Femur (tissue), 1 donor: ENCODE measurements at regions not wholly inside any gene's neighbourhood (a gene's known extent, or its start where the extent isn't known, plus 50 kb on each side); places are given as distances from the start of the nearest gene placed in this dataset.
"Not testable (repeated sequence)": the region's sequence is repeated elsewhere in the genome, so short reads cannot be mapped to it uniquely, and the experiment has no call there.

Experiments used
- DNase-seq: peaks from one replicate; pipeline ENCODE4 v3.0.0-alpha.2; 2017

DNA sequence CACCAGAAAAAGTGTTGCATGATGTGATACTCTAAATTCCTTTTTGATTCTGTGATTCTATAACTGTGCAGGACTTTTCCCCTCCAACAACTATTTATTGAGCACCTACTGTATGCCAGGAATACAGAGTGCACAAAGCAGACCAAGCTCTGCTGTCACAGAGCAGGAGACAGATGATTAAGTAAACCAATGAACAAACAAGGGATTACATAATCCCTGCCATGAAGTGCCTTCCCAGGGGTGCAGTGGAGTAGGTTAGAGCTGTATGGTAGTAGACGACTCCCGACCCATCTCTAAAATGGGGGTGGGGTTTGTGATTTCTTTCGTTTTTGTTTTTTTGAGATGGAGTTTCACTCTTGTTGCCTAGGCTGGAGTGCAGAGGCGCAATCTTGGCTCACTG, 213.9 kb downstream of the TBX5 start:
- no peak for DNase-seq

DNA sequence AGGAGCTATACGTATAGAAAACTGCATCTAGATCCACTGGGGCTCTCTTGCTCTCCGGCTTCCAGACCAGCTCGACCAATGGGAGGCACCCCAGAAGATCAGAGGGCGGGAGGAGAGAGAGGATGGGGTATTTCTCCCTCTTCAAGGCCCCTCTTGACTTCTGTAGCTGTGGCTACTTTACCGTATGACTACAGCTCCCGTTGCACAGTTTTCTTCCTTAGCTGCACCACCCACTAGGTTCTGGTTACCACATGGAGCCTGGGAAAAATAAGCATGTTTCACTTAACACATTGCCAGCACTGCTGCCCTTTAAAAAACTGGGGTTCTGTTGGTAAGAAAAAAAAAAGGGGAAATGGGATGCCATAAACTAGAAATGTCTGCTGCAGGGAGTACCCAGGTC, 214.4 kb downstream of the TBX5 start:
- DNase-seq = no peak

DNA sequence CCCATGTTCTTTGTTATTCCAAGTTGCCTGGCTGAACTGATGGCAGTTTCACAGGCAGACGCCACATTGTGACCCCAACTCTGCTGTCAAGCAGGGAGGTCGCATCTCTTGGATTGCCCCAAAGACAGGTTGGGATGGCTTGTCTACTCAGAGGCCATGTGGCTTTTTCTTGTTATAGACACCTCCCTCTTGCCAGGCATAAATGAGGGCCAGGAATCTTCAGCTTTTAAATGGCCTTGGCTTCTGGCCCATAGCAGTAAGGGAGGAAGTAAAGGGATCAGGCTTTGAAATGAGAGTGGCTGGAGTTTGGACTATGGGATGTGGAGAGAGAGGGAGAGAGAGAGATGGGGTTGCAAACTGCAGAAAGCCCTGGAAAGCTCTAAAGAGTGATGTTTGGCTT, 215.0 kb downstream of the TBX5 start:
- DNase-seq = no peak

DNA sequence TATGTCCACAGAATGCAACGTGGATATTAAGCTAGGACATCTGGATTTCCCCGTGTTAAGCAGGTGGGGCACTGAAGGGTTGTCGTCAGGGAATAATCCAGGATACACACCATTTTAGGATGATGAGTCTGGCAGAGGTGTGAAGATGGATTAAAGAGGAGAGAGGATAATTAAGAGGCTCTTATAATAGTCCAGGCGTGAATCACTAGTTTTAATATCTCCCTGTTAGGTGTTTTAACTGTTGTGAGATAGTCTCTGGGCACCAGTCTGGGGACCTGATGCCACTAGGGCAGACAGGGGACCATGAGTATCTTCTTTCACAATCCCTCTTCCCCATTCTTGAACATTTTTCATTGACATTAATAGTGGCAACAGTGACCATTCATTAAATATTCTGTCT, 216.7 kb downstream of the TBX5 start:
- no peak for DNase-seq

DNA sequence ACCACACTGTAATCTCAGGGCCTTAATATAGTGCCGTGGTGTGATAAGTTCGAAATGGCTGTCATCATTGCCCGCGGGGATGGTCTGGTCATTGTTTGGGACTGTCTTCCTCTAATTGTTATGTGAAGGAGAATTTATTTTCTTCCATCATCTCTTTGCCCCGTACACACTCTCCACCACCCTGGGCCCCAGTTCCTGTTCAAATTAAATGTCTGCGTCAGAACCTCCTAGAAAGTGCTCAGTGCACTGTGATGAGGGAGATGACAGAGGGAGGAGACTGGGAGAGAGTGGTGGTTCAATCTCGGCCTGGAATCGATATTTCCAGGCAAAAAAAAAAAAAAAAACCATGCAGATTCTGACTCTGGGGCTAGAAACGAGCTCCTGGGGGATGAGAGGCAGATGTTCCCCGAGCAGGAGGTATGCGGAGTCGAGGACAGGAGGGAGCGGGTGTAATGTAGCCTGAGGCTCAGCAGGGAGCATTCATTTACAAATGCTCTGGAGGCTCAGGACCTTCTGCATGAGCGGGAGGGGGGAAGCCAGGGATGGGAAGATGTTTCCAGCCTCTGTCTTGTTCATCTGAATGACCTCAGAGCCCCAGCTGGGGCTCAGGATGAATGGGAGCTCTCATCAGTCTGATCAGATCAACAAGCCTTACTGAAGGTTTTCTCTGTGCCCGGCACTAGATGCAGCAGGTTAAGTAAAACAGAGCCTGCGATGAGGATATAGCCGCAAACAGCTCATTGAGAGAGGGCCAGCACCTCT, 219.5 kb downstream of the TBX5 start:
- no peak for DNase-seq

DNA sequence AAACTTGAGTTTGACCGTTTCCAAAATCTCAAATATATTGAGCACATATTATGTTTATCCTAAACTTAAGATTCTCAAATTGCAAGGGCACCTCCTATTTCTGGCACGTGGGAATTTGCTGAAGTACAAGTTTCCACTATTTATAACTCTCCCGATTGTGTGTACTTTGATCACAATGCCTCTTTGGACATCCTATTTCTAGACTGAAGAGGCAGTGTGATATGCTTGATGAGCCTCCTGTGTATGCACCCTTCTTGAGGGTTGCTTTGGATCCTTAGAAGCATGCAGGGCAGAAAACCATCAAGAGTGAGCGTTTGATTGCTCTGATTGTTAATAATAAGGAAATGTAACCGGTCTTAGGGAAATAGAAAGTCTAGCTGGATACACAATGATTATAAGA, 218.9 kb upstream of the RBM19 start:
- DNase-seq = no peak

DNA sequence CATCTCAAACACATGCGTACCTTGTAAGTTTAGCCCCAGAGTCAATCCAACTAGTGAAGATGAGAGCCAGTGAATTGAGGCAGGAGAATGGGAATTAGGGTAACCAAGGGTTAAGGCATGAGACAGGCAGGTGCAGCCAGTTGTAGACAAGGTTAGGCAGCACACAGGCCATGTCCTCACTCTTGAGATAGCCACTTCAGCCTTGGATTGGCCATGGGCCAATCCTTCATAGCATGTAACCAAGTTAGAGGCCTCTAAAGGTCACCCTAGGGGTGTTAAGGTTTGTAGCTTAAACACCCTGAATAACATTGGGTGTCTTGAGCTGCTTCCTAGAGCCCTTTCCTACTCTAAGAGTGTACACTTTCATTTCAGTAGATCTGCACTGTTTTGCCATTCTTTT, 208.2 kb upstream of the RBM19 start:
- no peak for DNase-seq

DNA sequence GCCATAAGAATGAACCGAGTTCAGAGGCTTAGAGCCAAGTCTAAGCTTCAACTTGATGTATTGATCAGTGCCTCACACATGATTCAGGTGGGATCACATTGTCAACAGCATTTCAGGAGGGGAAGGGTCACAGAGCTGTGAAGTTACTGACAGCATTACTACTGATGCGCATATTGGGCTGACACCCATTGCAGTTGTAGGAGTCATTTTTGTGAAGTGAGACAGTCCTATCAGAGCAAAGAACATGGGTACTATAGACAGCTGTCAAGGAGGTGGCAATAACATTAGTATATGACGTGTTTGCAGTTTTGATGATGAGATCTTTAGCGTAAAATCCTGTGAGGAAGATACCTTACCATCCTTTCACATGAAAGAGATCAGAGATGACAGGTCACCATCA, 206.0 kb upstream of the RBM19 start:
- no peak for DNase-seq

GRCh38 chr12:114168061-114168460, 201.9 kb upstream of the RBM19 start:
- DNase-seq = no peak

DNA sequence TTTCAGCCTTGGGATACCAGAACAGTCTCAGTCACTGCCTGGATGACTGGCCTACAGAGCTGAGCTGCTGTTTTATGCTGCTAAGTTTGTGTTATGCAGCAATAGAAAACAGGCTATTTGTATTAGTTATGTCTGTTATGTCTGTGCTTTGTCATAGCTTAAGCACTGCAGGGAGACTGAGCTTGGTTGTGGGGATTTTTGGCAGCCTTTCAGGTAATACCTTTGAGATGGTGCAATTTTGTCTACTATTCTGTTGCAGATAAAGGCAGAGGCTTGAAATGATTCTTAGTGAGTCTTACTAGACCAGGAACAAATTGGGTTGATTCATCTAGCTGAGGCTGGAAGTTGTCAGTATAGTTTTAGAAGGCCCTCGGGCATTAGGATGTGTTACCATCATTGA, 201.3 kb upstream of the RBM19 start:
- no peak for DNase-seq

DNA sequence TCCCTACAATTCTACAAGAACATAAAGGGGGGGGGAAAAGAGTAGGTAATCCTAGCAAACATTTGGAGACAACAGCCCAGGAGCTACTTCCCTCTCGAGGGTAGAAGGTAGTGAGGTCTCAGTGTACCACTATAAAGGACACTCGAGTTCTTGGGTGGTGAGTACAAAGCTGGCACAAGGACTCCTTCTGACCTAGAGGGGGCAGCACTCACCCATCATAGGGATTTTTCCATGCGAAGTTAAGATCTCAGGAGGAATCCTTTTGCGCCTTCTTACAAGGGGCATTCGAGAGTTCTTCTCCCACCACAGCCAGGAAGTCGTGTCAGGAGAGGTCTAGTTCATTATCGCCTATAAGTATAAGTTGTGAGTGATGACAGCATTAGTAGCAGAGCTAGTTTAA, 200.2 kb upstream of the RBM19 start:
- DNase-seq = peak; percentile 54

DNA sequence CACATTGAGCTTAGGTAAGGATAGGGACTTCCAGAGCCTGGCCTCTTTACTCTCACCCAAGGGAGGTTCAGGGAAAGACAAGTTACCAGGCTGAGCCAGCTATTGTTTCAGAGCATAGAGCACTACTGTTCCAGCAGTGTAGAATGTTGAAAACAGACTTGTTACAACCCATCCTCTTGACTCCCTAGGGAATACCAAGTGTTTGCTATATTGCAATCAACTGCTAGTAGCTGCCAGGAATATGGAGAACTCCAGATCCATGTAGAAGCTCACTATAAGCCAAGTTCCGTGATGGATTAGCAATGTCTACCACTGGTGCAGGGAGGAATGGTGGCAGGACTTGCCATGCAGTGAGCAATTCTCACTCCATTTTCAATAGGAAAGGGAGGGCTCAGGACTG, 199.8 kb upstream of the RBM19 start:
- DNase-seq = no peak

DNA sequence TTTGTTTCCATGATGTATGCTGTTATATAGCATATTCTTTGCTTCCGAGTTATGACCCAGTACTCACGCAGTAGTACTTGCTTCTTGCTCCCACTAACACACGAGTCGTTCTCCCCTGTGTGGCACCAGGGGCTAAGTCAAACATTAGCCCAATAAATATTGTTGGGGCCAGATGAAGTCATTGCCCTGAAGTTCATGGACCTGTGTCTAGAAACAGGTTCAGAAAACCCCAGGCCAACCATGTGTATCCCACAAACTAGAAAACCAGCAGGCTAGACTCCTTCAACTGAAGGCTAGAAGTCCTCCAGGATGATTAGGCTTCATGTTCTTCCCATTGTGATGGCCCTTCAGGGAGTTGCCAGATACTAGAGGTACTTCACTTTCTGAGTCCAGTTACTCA, 198.2 kb upstream of the RBM19 start:
- no peak for DNase-seq

DNA sequence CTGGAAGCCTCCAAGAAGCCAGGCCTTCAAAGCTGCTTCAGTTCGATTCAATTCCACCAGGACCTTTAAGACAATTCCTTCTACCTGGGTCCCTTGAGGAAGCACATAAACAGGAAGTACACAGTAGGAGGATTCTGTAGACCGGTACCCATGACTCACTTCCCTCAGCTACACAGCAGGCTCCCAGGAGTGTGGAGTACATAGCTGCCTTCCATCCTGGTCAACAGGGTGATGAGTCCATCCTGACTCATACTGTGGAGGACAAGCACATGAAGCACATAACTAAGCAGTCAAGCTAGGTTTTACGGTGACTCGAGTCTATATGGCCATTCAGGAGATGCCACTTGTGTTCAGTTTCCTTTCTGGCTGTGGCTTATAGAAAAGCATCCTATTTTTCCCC, 197.6 kb upstream of the RBM19 start:
- no peak for DNase-seq

GRCh38 chr12:114160445-114160844, 194.3 kb upstream of the RBM19 start:
- DNase-seq = no peak

DNA sequence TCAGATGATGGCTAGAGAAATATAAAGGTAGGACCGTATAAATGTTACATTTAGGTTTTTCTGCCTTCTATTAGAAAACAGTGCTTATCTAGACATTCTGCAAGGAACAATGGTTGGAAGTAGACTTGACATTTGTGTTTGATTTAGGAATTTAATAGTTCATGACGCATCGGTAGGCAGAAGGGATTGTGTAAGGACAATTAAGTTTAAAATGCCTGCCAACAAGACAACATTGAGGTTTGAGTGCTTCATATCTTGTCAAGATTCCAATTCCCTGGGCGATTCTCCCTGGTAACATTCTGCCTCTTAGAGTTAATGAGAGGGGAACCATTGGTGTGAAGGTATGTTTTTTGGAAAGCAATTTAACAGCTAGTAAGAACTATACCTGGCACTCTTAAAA, 186.8 kb upstream of the RBM19 start:
- no peak for DNase-seq

DNA sequence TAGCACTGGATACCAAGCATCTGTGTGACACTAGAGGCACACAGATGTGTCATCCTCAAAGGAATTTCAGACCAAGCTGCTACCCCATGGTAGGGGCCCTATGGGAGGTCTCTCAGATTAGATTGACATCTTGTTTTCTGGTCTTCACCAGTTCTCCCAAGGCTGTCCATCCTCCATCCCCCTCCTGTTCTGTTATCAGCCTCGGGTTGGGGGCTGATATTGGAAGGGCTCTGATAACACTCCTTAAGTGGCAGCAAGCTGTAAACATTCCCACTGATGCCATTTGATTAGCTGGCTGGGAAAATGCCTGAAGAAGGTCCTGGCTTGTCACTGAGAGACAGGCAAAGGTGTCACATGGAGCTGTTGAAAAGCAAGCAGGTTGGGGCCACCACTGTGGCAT, 185.9 kb upstream of the RBM19 start:
- no peak for DNase-seq

- DNase-seq = not testable (repeated sequence)
These were observed 184.5 kb upstream of the RBM19 start for GRCh38 chr12:114150584-114150983.

- DNase-seq = no peak
These were observed 175.9 kb upstream of the RBM19 start for GRCh38 chr12:114141921-114142564.

- DNase-seq = peak; percentile 68
These were observed 174.5 kb upstream of the RBM19 start for GRCh38 chr12:114140576-114140975.

DNA sequence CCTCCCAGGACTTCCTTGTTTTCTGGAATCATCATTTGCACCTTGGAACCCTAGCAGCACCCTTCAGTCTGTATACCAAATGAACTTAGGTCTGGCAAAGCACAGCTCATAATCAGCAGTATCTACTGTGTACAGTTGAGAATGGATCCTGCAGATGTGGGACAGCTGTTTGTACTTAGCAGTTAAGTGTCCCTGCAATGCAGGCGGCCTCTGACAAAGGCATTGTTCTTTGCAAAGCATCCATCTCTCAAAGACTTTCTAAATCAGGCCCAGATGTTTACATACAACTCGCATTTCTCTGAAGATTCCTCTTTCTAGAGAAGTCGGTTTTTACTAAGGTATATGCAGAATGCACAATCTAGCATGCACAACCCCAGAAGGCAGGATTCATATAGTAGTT, 170.5 kb upstream of the RBM19 start:
- DNase-seq = peak; percentile 47

GRCh38 chr12:114134922-114135321, 168.8 kb upstream of the RBM19 start:
- DNase-seq = no peak

DNA sequence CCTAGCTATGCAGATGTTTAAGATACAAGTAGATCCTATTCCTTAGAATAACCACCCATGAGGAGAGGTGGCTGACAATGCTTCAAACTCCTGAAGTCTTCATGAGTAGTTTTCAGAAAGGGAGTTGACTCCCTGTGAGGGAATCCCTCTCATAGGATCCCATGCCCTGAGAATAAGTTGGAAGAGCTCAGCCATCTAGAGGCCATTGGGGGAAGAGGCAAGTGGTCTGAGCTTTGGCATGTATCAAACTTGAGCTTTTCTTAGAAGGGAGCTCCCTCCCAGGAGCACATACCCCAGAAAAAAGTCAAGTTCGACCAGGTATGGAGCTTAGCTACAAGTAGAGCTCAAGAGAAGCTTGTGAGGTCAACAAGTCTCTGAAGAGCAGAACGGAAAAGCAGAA, 165.7 kb upstream of the RBM19 start:
- DNase-seq = no peak

DNA sequence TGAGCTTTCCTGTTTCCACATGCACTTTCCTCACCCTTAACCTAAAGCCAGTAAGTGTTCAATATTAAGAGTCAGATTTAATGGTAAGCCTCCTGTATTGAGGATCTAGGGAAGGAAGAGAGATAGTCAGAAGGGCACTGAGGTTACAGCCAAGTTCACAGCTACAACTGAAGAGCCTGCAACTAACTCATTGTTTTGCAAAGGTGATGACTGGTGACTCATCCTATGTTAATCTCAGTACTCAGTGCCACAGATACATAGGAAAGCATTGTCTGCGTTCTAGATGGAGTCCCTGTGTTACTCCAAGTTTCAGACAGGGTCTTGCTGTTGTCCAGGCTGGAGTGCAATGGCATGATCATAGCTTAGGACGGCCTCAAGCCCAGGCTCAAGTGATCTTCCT, 157.0 kb upstream of the RBM19 start:
- no peak for DNase-seq

GRCh38 chr12:114122016-114122415, 155.9 kb upstream of the RBM19 start:
- no peak for DNase-seq
